ENCODE measurements at regions not wholly inside any gene's neighbourhood (a gene's known extent, or its start where the extent isn't known, plus 50 kb on each side); places are given as distances from the start of the nearest gene placed in this dataset.

DNA sequence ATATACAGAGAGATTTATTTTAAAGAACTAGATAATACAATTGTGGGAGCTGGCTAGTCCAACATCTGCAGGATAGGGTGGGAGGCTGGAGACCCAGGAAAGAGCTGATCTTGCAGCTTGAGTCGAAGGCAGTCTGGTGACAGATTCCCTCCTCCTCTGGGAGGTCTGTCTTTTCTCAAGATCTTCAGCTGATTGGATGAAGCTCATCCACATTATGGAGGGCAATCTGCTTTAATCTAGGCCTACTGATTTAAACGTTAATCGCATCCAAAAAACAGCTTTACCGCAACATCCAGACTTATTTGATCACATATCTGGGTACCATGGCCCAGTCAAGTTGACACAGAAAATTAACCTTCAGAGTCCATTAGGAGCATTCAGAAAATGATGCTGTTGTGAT lies 168.1 kb downstream of the ATPSCKMT start:
- intact Hi-C loops (cut with micrococcal nuclease) = no loop called here
- no peaks in the 10 kb centered on the region for H3K9me3 Mint-ChIP-seq (ENCODE audit: insufficient read depth)
- no peak for DNase-seq
- no peaks in the 10 kb centered on the region for H3K4me1 Mint-ChIP-seq
- Histone ChIP-seq H3K9ac (ENCODE audit: low read length) (no peak overlapping the region), H3K27ac (ENCODE audit: low read length in 2 of 2) (no peak overlapping the region), H3K4me1 (ENCODE audit: control insufficient read depth in 2 of 2, insufficient read depth in 2 of 2, low read length in 2 of 2) (no peaks in the 10 kb centered on the region), H3K9me3 (ENCODE audit: control extremely low read depth in 1 of 3, control insufficient read depth in 2 of 3, insufficient read depth in 1 of 3, low read length in 2 of 3) (no peaks in the 10 kb centered on the region), H3K79me2 (ENCODE audit: control insufficient read depth, insufficient read depth, low read length) (no peaks in the 10 kb centered on the region), H3K27me3 (replicated peaks in 1 of 4; ENCODE audit: control extremely low read depth in 1 of 4, control insufficient read depth in 3 of 4, insufficient read depth in 4 of 4, low read length in 3 of 4) (no peaks in the 10 kb centered on the region), H2AFZ (ENCODE audit: insufficient read depth, low read depth, low read length, poor library complexity, severe bottlenecking) (no peak overlapping the region), H3K4me2 (replicated peaks; ENCODE audit: low read depth, low read length, poor library complexity, severe bottlenecking) (no peak overlapping the region), H4K20me1 (ENCODE audit: control insufficient read depth, insufficient read depth, low read length, poor library complexity, severe bottlenecking) (no peaks in the 10 kb centered on the region), H3K36me3 (replicated peaks in 1 of 2; ENCODE audit: control extremely low read depth in 1 of 2, control insufficient read depth in 1 of 2, extremely low read depth in 1 of 2, insufficient read depth in 2 of 2, low read length in 1 of 2) (no peaks in the 10 kb centered on the region), H3K4me3 (ENCODE audit: control extremely low read depth in 1 of 5, extremely low read depth in 1 of 5, insufficient read depth in 1 of 5, low read depth in 2 of 5, low read length in 4 of 5) (no peak overlapping the region)
- TF ChIP-seq, protein P1, sequence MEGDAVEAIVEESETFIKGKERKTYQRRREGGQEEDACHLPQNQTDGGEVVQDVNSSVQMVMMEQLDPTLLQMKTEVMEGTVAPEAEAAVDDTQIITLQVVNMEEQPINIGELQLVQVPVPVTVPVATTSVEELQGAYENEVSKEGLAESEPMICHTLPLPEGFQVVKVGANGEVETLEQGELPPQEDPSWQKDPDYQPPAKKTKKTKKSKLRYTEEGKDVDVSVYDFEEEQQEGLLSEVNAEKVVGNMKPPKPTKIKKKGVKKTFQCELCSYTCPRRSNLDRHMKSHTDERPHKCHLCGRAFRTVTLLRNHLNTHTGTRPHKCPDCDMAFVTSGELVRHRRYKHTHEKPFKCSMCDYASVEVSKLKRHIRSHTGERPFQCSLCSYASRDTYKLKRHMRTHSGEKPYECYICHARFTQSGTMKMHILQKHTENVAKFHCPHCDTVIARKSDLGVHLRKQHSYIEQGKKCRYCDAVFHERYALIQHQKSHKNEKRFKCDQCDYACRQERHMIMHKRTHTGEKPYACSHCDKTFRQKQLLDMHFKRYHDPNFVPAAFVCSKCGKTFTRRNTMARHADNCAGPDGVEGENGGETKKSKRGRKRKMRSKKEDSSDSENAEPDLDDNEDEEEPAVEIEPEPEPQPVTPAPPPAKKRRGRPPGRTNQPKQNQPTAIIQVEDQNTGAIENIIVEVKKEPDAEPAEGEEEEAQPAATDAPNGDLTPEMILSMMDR (IDR thresholded peaks at IDR 0.05) = no peak
- no peak for TF ChIP-seq EZH2 (IDR thresholded peaks at IDR 0.05; ENCODE audit: borderline replicate concordance, insufficient read depth, low read depth, low read length, poor library complexity, severe bottlenecking)
- POLR2A ChIA-PET = no interaction called here
- 80% methylated on average over 4 of the region's 4 CpGs for WGBS (ENCODE audit: insufficient coverage)
- H3K4me3 Mint-ChIP-seq = no peak overlapping the region
- ATAC-seq (ENCODE audit: low read depth) = no peak
- H3K27ac Mint-ChIP-seq = no peak overlapping the region
- H3K27me3 Mint-ChIP-seq = no peaks in the 10 kb centered on the region
- CTCF ChIA-PET = interaction anchor here (0.6 kb wide), 1 partner anchor 1969 kb away, joined by 3 read pairs; no protein-coding TSS in a partner anchor

DNA sequence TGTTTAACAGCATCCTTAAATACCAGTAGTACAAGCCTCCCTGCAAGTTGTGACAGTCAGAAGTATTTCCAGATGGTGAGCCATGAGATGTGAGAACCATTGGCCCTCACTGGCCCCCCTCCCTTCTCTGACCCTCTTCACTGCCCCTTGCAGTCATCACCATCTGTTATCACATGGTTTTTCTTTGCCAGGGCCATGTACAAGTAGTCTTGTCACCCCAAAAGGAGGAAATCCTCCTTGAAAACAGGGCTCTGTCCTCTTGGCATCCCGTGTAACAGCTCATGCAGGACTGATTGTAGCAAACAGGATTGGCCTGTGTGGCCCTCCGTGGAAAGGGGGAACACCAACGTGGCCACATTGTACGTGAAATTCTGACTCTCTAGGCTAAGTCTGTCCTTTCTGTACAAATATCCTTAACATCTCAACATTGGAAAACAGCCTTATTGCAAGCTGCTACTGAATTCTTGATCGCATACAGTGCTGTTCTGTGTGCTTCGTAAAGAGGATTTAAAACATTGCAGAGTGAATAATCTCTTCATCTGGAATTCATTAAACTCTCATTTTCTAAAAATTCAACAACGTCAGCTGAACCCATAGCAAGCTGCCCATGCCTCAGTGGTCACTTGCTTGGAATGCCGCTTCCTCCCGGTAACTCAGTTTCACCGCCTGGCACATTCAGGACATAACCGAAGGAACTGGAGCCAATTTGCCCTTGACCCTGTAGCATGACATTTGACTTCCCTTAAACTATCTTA lies 171.7 kb downstream of the ATPSCKMT start:
- H3K9ac ChIP-seq (ENCODE audit: low read length) = no peak overlapping the region
- H3K4me3 ChIP-seq (ENCODE audit: control extremely low read depth in 1 of 5, extremely low read depth in 1 of 5, insufficient read depth in 1 of 5, low read depth in 2 of 5, low read length in 4 of 5) = no peak overlapping the region
- no peak for TF ChIP-seq EZH2 (IDR thresholded peaks at IDR 0.05; ENCODE audit: borderline replicate concordance, insufficient read depth, low read depth, low read length, poor library complexity, severe bottlenecking)
- TF ChIP-seq, protein P1 (IDR thresholded peaks at IDR 0.05) = no peak
- no peak overlapping the region for H2AFZ ChIP-seq (ENCODE audit: insufficient read depth, low read depth, low read length, poor library complexity, severe bottlenecking)
- 82% methylated on average over 5 of the region's 11 CpGs for WGBS (ENCODE audit: insufficient coverage)
- no peaks in the 10 kb centered on the region for H3K36me3 ChIP-seq (replicated peaks in 1 of 2; ENCODE audit: control extremely low read depth in 1 of 2, control insufficient read depth in 1 of 2, extremely low read depth in 1 of 2, insufficient read depth in 2 of 2, low read length in 1 of 2)
- ATAC-seq (ENCODE audit: low read depth) (no peak), DNase-seq (no peak)
- Mint-ChIP-seq H3K9me3 (ENCODE audit: insufficient read depth) (no peaks in the 10 kb centered on the region), H3K4me3 (no peak overlapping the region), H3K27ac (no peak overlapping the region), H3K4me1 (no peaks in the 10 kb centered on the region), H3K27me3 (no peaks in the 10 kb centered on the region)
- no peak overlapping the region for H3K4me2 ChIP-seq (replicated peaks; ENCODE audit: low read depth, low read length, poor library complexity, severe bottlenecking)
- no peaks in the 10 kb centered on the region for H4K20me1 ChIP-seq (ENCODE audit: control insufficient read depth, insufficient read depth, low read length, poor library complexity, severe bottlenecking)
- ChIA-PET CTCF (no interaction called here), POLR2A (no interaction called here)
- H3K79me2 ChIP-seq (ENCODE audit: control insufficient read depth, insufficient read depth, low read length) = no peaks in the 10 kb centered on the region
- H3K27ac ChIP-seq (ENCODE audit: low read length in 2 of 2) = no peak overlapping the region
- H3K27me3 ChIP-seq (replicated peaks in 1 of 4; ENCODE audit: control extremely low read depth in 1 of 4, control insufficient read depth in 3 of 4, insufficient read depth in 4 of 4, low read length in 3 of 4) = peaks cover 0 to 2% (median 0%) of the 10 kb centered on the region in 4 experiments
- peaks cover 0 to 4% (median 0%) of the 10 kb centered on the region in 3 donors for H3K9me3 ChIP-seq (ENCODE audit: control extremely low read depth in 1 of 3, control insufficient read depth in 2 of 3, insufficient read depth in 1 of 3, low read length in 2 of 3)
- intact Hi-C loops (cut with micrococcal nuclease) = no loop called here
- H3K4me1 ChIP-seq (ENCODE audit: control insufficient read depth in 2 of 2, insufficient read depth in 2 of 2, low read length in 2 of 2) = no peaks in the 10 kb centered on the region

All from B cell (primary cell).